HG03457 (cell line): ENCODE measurements at regions not wholly inside any gene's neighbourhood (a gene's known extent, or its start where the extent isn't known, plus 50 kb on each side); places are given as distances from the start of the nearest gene placed in this dataset.

Experiments used
- ATAC-seq: cut with Tn5 transposase; IDR thresholded peaks from one replicate; pipeline ENCODE4 v1.9.1; 2021; ENCODE audit warnings: moderate number of reproducible peaks; ENCODE audit not compliant: unreplicated experiment

DNA sequence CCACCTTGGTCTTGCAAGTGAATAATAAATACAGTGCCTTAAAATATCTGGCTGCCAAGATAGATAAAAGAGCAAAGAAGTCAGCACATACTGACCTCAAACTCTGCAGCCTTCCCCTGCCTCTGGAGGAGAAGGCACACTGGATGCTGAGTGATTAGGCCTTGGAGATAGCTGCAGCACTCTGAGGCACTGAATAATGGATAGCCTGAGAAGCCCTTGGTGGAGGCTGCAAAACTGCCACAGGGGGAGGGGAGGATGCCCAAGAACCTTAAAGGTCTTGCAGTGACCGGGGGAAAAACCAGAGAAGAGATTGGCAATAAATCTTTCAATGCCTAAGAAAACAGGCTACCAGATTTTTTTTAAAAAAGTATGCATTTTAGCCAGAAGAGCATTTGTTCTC is 167.4 kb upstream of the PRMT6 start:
- ATAC-seq = no peak

DNA sequence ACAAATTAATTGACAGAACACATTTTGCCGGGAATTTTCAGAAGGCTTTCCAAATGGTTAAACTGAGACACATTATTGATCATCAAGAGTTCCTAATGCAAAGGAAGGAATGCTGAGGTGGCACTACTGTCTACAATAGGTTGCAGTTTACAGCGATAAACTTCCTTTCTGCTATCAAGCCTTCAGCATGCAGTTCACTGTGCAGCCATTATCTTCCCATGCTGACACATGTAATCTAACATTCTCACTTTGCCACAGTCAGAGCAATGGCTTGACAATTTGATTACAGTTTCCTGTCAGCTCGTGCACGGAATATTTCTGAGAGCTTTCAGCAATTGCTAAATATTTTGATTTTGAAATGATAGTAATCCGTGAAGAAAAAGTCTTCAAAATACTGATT is 166.9 kb upstream of the PRMT6 start:
- no peak for ATAC-seq

DNA sequence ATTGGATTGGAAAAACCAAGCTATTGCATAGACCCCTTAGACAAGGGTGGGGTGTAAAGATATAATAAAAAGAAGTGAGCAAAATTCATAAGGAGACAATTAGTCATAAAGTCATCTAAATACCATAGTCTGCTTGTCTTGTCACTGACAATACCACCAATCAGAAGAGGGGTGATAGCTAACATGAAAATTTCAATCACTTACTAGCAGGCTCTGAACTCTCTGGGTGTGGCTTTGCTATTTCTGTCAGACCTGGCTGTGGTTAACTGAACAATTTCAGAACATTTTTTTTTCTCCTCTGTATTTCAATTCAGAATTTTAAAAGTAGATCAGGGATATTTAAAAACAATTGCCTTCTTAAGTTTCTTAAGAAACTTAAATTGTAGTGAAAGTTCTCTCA is 158.5 kb upstream of the PRMT6 start:
- no peak for ATAC-seq

DNA sequence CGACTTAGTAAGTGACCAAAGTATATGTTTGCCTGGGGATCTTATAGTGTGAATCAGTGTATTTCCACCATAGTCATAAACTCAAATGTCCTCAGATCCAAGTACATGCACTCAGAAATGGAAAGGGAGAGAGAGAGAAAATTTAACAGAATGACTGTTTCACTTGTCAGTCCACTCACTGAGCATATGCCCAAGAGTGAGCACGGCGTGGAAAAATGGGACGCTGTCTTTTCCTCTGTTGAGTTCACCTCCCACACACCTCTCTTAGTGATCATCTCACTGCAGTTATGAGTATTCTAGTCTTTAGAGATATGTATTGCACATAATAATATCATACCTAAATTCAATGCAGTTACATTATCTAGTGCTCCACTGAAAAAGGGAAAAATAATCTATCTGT is 156.8 kb upstream of the PRMT6 start:
- ATAC-seq = no peak

DNA sequence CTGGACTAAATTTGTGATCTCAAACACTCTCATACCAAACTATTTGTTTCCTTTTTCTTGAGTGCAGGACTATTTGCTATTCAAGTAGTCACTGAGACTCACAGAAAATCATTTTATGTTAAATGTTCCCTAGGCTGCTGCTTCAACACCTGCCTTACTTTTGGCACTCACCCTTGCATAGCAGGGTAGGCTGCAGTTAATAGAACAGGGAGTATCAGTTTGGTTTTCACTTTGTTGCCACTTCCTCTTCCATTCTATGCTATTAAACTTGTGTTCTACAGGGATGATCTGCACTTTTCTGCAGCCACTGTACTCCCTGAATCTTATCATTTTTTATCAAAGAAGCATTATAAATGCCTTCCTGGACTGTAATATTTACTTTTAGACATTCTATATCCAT is 148.7 kb upstream of the PRMT6 start:
- peak; percentile 99 for ATAC-seq

DNA sequence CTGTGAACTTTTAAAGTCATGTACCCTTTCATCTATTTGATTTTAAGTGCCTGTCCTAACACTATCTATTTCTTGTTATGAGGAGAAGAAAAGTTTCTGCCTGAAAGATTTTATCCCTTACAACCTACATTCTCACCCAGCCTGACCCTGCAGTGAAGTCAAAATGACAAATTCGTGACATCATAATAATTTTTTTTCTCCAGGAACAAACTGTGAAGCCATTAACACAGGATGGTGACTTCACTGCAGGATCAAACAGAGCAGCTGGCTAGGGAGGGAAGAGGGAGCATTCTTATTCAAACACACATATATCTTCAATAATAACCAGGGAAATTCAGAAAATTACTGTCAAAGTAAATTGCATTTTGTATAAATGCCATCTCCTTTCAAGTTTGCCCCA is 147.8 kb upstream of the PRMT6 start:
- ATAC-seq = no peak

DNA sequence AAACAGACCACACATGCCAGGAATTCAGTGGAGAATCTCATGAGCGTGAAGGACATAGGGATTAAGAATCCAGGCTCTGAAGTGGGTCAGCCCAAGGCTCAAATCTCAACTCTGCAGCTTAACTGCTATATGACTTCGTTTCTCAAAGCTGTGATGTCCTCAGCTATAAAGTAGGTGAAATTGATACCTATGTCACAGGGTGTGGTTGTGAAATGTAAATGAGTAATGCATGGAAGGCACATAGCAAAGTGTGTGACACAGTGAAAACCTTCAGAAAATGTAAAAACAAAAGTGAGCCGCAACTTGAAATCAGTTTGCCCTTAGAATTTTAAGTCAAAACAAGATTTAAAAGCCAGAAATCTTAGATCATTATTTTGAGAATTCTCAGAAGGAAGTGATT is 145.7 kb upstream of the PRMT6 start:
- no peak for ATAC-seq

DNA sequence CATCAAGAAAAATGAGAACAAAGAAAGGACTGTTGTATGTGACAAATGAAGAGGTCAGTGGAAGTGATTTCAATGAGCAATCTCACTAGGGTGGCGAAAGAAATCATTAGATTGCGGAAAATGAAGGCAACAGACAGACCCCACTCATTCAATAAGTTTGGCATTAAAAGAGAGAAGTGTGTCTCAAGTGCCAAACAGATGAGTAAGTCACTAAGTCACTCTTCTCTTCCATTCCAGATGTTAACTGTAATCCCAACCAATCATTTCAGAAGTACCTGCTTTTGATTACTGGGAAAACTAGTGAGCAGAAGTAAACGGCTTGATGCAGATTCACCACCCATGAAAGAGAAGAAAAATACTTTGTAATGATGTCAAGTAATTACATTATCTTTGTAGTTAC is 144.3 kb upstream of the PRMT6 start:
- no peak for ATAC-seq

DNA sequence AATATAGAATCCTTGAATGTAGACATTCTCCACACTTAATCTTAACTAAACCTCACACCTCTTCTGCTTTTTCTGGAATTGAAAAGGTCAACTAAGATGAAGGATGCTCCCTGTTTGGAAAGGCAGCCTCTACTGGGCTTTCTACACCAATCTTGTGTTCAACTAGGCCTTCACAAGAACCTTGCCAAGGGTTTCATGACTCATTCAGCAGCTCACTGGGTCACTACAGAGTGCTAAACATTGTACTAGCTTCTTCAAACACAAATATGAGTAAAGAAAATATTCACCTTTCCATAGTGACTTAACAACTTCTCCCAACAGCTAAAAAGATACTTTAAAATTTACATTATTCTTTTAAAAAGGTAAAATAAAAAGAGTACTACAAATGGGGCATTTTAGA is 135.3 kb upstream of the PRMT6 start:
- ATAC-seq = no peak

DNA sequence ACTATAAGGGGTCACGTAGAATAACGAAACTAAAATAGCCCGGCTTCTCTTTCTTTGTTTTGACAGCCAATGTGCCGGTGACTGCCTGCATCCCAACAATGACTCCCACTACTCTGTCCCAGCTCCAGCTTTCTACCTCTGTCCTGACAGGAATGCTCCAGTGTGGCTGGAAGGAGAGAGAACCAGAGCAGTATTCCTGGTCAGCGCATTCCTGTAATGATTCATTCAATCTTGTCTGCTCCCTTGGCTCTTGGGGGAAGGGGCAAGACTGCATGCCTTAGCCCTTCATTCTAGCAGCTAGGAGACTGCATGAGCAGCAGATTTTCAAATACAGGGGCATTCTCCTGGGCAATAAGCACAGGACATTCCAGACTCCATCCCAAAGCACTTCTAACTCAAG is 132.1 kb upstream of the PRMT6 start:
- no peak for ATAC-seq

DNA sequence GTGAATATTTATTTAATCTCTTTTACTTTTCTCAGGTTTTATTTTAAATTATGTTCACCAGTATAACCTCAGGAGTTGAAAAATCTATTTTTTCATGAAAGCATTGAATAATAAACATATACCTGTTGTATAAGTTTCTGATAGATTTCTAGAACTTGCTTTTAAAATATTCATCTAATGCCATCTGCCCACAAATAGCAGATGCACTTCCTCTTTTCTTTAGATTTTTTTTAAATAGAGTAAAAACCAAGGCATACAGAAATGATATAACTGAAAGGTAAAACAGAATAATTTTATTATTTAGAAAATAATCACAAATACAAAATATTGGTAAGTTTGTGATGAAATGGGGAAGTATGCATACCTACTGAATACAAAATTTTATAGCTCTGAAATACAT is 130.7 kb upstream of the PRMT6 start:
- ATAC-seq = no peak

DNA sequence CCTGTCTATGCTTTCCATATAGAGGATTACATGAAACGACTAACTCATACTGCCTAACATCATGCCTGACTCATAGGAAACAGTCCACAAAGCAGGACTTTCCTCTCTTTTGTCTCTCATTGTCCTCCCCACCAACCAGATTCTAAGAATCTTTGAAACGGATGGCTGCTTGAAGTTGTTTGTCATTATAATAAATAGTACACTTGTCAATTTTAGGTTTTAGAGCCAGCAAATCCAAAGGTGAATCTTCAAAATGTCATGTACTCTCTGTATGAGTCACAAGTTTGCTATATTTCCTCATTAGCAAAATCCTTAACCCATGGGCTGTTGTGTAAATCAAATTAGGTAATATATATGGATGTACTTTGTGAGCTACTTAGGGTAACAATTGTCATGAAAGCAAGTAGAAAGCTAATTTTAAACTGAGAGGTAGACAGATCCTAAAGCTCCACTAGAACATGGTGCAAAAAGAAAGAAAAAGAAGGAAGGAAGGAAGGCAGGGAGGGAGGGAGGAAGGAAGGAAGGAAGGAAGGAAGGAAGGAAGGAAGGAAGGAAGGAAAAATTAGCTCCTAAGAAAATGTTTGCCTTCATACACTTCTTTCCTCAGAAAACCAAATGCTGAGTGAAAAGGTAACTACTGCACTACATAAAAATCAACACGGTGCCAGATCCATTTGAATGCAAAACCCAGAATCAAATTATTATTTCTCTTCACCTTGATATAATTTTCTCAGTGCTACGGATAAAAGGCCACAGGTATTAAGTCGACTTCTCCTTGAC is 129.5 kb upstream of the PRMT6 start:
- ATAC-seq = no peak

DNA sequence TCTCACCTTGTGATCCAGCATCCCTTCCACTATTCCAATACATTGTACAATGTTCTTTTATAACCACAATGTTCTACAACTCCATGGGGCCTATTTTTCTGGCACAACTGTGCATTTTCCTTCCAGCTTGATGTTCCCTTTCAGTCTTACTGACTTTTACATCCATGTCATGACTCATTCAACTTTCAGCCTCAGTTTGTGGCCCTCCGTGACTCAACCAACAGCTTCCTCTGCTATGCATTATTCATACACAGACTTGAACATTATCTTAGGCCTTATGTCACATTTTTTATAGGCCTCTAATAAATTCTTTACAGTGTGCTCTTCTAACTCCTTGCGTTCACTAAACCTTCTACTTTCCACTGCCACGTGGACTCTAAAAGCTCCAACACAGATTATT is 119.4 kb upstream of the PRMT6 start:
- ATAC-seq = no peak

DNA sequence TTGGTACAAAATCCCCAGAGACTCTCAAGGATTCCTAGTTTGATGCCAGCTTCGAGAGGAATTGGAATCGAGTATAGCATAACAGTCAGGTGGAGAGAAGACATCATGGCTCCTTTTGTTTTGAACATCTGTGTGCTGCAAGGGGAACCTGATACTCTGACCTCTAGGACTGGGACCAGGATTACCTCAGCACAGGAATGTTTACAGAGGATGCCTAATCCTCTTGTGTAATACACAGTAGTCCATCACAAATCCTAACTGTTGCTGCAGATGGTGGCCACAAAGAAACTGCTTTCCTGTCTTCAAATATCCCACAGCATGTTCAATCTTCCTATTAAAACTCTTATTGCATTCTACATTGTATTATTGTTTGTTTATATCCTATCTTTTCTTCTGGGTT is 111.8 kb upstream of the PRMT6 start:
- no peak for ATAC-seq

DNA sequence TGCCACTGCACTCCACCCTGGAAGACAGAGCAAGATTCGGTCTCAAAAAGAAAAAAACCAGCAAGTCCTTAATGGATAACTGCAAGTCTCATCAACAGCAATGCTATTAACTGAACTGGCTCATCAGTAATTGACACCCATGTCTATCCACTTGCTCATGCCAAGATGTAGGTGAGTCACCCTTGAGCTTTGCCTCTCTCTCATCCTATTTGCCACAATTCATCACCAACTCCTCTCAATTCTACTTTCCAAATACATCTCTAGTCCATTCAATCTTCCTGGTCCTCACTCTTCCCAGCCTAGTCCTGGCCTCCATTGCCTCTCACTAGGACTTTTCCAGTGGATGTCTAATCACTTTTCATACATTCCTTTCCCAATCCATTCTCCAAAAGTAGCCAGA is 103.7 kb upstream of the PRMT6 start:
- no peak for ATAC-seq

DNA sequence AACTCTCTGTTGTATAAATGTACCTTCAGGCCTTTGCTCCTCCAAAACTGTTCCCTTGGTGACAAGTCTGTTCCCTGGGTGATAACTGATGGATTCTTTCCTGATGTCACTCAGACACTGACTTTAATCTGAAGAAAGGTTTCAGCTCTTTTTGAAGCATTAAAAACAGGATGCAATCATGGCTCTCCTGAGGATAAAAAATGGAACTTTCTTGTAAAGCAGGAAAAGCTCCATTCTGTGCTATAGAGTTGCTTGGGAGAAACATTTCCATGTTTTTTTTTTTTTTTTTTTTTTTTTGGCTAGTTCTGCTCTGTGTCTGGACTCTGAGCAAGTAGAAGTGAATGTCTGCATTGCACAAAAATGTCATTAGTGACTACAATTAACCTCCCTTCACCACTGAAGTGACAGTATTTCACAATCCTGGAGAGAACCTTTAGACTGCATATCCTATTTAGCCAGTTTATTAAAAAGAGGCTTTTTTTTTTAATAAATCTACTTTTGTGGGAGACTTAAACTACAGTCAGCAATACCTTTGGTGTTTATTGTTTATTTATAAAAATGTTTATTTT is 101.7 kb upstream of the PRMT6 start:
- ATAC-seq = no peak

DNA sequence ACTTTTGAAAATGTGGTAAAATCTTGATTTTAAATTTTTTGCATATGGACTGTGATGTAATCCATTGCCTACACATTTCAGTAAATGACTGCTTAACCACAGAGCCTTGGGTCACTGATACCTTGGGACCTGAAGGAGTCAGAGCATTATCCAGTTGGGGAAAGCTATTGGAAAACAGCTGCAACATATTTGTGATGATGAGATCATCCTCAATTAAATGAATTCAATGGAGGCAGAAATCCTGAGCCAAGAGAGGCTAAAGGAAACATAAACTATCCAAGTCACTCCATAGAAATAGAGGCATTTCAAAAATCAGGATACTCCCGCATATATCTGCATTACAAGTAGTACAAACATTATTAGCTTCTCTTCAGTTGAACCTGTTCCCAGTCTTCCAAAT is 99.8 kb upstream of the PRMT6 start:
- ATAC-seq = no peak

DNA sequence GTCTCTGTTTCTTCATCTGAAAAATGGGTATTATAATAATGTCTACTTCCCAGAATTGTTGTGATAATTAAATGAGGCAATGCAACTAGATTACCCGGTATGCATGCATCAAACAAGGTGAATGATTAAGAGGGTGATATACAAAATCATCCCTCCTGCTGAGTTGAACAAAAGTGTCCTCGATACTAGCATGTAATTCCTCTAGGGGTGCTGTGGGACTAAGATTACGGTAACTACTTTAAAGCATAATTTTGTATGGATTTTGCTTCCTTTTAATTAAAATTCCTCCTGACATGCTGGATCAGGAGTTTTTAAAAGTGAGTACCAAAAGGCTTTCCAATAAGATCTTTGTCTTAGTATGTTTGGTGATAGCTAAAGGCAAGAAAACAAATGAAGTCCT is 98.7 kb upstream of the PRMT6 start:
- ATAC-seq = no peak

DNA sequence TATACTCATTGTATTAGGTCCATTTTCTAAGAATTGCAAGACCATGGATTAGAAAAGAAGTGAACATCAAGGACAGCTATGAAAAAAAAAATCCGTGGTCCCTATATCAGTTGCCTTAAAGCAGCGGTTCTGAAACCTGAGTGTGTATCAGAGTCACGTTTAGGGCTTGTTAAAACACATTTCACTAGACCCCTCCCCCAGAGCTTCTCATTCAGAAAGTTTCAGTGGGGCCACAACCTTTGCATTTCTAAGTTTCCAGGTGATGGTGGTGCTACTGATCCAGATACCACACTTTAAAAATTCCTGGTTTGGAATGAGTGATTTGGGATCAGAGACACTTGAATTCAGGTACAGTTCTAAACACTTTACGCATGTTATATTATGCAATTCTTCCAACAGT is 96.1 kb upstream of the PRMT6 start:
- no peak for ATAC-seq

DNA sequence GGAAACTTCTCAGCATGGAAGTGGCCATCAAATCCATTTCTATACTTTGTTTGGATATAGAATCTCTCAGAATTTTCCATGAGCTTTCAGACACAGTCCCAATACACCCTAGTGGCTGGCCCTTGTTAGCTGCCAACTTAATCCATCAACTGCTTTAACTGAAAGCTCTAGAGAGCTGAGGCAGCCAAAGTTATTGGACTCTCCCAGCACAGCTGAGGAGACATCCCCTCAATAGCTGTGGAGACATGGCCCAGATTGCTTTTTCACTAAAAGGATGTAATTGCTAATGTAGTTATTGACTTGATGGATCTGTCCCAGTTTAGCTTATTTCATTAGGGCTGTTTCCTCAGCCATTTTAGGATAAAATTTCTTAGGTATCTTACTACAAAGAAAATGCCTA is 94.8 kb upstream of the PRMT6 start:
- ATAC-seq = no peak

DNA sequence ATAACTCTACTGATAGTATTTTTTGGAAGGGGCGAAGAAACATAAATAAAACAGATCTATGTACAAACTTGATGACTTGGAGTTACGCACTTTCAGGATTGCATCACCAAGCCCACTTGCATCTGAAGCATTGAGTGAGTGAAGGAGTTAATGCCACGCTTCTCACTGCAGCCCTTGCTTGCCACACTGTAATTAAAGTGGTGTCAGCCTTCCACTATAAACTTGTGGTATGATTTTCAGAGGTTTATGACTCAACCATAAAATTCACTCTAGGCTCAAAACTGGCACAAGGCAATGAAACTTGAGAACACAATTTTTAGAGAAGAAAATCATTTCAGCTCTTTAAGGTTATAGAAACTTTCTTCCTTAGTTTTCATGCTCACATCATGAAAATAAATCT is 93.9 kb upstream of the PRMT6 start:
- no peak for ATAC-seq

DNA sequence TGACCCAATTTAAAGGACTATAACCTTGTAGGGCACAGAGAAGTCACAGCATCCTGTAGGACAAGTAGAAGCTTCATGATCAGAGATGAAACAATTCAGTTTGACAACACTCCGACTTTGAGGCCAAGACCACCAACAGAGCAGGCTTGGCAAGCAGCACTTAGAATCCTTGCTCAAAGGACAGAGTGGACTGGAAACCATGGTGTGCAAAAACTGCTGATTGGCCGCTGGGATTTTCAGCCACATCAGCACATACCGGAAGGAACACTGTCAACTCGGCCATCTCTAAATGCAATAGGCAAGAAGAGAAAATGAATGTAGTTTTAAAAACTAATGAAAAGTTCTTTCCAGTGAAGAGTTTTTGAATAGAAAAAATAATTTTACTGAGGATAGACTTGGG is 92.0 kb upstream of the PRMT6 start:
- no peak for ATAC-seq

DNA sequence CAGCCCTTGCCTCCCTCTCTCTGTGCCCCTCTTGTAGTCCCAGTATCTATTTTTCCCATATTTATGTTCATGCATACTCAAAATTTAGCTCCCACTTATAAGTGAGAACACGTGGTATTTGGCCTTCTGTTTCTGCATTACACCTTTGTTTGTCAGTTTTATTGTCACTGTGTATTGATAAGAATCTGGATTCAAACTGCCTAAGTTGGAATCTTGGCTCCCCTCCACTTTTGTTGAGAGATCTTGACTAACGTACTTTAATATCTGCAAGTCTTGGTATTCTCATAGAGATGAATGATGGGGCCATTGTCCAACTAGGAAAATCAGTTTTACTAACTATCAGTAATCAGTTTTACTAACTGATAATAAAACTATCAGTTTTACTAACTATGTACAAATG is 87.8 kb upstream of the PRMT6 start:
- ATAC-seq = no peak
